Breast epithelium (tissue), 4 donors: ENCODE measurements at regions not wholly inside any gene's neighbourhood (a gene's known extent, or its start where the extent isn't known, plus 50 kb on each side); places are given as distances from the start of the nearest gene placed in this dataset.

ENCODE experiments used
- DNase-seq, 2 donors: peaks; one replicate each; pipeline ENCODE4 v3.0.0-alpha.2; 2019; ENCODE audit warnings: low spot score in 2 of 2
- H3K27ac ChIP-seq, 2 donors: fragments of 200-600 bp; sonication (generic) in 1 of 2; one replicate each; pipeline ENCODE4 v1.5.1; 2016 to 2019; ENCODE audit warnings: mild to moderate bottlenecking in 1 of 2
- H3K27me3 ChIP-seq, 2 donors: fragments of 200-600 bp; sonication (generic) in 1 of 2; one replicate each; pipeline versions ENCODE4 v1.5.1 to v1.6.0; 2017 to 2019; ENCODE audit warnings: control low read depth in 1 of 2, mild to moderate bottlenecking in 1 of 2
- H3K36me3 ChIP-seq: fragments of 200-600 bp; one replicate; pipeline ENCODE4 v1.5.1; 2019
- H3K4me1 ChIP-seq, 2 donors: fragments of 200-600 bp; sonication (generic); one replicate each; pipeline ENCODE4 v1.5.1; 2016 to 2019; ENCODE audit warnings: control low read depth in 1 of 2
- H3K4me3 ChIP-seq, 3 donors: fragments of 200-600 bp; sonication (generic); 1 replicate in 2 of 3; 2 replicates in 1 of 3; pipeline ENCODE4 v1.5.1; 2016 to 2019; ENCODE audit warnings: mild to moderate bottlenecking in 3 of 3, moderate library complexity in 2 of 3
- H3K9me3 ChIP-seq, 2 donors: fragments of 200-600 bp; sonication (generic) in 1 of 2; one replicate each; pipeline ENCODE4 v1.5.1; 2016 to 2019; ENCODE audit warnings: control low read depth in 1 of 2
- POLR2A ChIP-seq: fragments of 450-650 bp; IDR thresholded peaks from one replicate; pipeline ENCODE4 v1.6.1; 2016; ENCODE audit warnings: antibody characterized with exemption, mild to moderate bottlenecking, moderate library complexity
- POLR2AphosphoS5 ChIP-seq, 3 donors: sonication (generic); formaldehyde crosslinking; IDR thresholded peaks; one replicate each; pipeline ENCODE4 v1.6.1; 2017; ENCODE audit warnings: antibody characterized with exemption in 3 of 3
- intact Hi-C: fragments of 100-400 bp; cut with DNase I; formaldehyde crosslinking; loops from one replicate; pipeline ENCODE4 v1.15.1; 2023; ENCODE audit warnings: low total_unique reads
- TF ChIP-seq, protein P1 (sequence below), 3 donors: fragments of 450-650 bp; IDR thresholded peaks; one replicate each; pipeline ENCODE4 v1.5.1; 2016 to 2017; ENCODE audit warnings: antibody characterized with exemption in 3 of 3, mild to moderate bottlenecking in 3 of 3, moderate library complexity in 3 of 3

DNA sequence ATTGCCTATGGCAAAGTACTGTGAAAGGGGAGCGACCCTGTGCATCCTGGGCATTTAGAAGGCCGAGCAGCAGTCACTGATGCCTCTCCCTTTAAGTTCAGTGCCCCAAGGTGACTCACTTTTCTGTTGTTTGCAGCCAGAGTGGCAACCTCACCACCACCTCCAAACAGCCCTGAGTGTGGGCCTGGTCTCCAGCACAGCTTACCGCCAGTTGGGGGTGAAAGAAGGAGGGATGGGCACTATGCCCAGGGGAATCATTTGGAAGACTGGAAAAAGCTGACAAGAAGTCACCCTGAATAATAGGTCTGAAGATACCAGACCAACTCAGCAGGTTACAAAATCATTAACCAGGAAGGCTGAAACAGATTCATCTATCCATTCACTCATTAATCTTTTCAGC, 571.8 kb downstream of the EPHB1 start:
- no peaks in the 10 kb centered on the region for H3K27me3 ChIP-seq
- H3K27ac ChIP-seq: no peak overlapping the region
- H3K9me3 ChIP-seq: no peaks in the 10 kb centered on the region
- intact Hi-C loops: loop anchor here (5.0 kb wide), 1 partner anchor 340 kb away; no protein-coding TSS in a partner anchor
- DNase-seq: no peak
- no peaks in the 10 kb centered on the region for H3K4me1 ChIP-seq
- no peak overlapping the region for H3K4me3 ChIP-seq
- no peaks in the 10 kb centered on the region for H3K36me3 ChIP-seq
- TF ChIP-seq POLR2A: no peak
- TF ChIP-seq, protein P1, sequence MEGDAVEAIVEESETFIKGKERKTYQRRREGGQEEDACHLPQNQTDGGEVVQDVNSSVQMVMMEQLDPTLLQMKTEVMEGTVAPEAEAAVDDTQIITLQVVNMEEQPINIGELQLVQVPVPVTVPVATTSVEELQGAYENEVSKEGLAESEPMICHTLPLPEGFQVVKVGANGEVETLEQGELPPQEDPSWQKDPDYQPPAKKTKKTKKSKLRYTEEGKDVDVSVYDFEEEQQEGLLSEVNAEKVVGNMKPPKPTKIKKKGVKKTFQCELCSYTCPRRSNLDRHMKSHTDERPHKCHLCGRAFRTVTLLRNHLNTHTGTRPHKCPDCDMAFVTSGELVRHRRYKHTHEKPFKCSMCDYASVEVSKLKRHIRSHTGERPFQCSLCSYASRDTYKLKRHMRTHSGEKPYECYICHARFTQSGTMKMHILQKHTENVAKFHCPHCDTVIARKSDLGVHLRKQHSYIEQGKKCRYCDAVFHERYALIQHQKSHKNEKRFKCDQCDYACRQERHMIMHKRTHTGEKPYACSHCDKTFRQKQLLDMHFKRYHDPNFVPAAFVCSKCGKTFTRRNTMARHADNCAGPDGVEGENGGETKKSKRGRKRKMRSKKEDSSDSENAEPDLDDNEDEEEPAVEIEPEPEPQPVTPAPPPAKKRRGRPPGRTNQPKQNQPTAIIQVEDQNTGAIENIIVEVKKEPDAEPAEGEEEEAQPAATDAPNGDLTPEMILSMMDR (IDR thresholded peaks at IDR 0.05): no peak
- TF ChIP-seq POLR2AphosphoS5 (IDR thresholded peaks at IDR 0.05): no peak

DNA sequence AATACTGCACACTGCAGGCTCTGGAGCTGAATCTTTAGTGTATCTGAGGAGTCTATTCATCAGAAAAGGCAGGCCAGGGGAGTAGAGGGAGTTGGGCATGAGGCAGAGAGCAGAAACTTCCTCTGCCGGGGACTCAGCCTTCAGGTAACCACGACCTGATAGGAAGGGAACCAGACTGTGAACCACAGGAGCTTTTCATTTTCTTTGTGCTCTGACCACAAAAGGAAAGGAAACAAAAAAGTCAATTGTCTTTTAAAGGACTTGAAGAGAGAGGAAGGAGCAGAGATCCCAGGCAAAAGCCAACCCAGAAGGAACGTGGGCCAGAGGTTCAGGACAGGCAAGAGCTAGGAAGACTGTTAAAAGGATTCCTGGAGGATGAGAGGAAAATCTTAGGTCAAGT, 573.3 kb downstream of the EPHB1 start:
- Histone ChIP-seq H3K4me3 (no peak overlapping the region), H3K4me1 (no peaks in the 10 kb centered on the region), H3K27me3 (no peaks in the 10 kb centered on the region), H3K9me3 (no peaks in the 10 kb centered on the region), H3K36me3 (no peaks in the 10 kb centered on the region), H3K27ac (no peak overlapping the region)
- intact Hi-C loops: loop anchor here (5.0 kb wide), 1 partner anchor 339 kb away; no protein-coding TSS in a partner anchor
- DNase-seq: no peak
- TF ChIP-seq, protein P1 (IDR thresholded peaks at IDR 0.05): no peak
- TF ChIP-seq POLR2AphosphoS5 (IDR thresholded peaks at IDR 0.05) (no peak), POLR2A (no peak)

DNA sequence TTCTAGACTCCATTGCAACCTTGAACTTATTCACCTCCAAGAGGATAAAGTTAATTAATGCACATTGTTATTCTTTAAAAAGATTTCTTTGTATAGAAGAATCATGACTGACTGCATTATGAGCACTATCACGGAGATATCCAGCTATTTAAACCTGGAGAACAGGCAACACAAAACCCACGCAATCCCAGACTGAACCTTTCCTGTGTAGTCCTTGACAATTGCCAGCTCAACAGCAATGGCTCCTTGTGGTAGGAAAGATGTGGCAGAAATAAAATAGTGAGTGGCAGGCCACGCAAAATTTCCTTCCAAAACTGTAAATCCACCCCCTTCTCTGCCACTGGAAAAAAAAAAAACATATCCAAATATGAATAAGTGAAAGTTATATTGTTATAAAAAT, 573.7 kb downstream of the EPHB1 start:
- H3K27me3 ChIP-seq: no peaks in the 10 kb centered on the region
- H3K4me3 ChIP-seq: no peak overlapping the region
- no peak overlapping the region for H3K27ac ChIP-seq
- intact Hi-C loops: loop anchor here (5.0 kb wide), 1 partner anchor 339 kb away; no protein-coding TSS in a partner anchor
- H3K9me3 ChIP-seq: no peaks in the 10 kb centered on the region
- DNase-seq: no peak
- TF ChIP-seq, protein P1 (IDR thresholded peaks at IDR 0.05): no peak
- TF ChIP-seq POLR2A (no peak), POLR2AphosphoS5 (IDR thresholded peaks at IDR 0.05) (no peak)
- H3K4me1 ChIP-seq: no peaks in the 10 kb centered on the region
- H3K36me3 ChIP-seq: no peaks in the 10 kb centered on the region

DNA sequence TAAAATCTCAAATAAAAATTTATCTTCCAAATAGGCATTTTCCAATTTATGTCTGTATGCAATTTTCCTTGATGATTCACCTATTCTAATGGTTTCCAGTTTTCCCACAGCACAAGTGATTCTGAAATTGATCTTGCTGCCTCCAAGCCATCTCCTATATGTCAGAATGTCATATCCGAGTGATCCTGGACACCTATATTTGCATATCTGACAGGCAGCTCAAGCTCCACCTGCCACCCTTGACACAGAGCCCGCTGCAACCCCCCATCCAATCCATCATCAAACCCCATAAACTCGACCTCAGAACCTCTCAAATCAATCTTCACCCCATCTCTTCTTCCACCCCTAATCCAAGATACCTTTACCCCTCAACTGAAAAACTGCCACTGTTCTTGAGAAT, 579.5 kb downstream of the EPHB1 start:
- intact Hi-C loops: no loop called here
- Histone ChIP-seq H3K27ac (no peak overlapping the region), H3K4me1 (no peaks in the 10 kb centered on the region), H3K36me3 (no peaks in the 10 kb centered on the region), H3K4me3 (no peak overlapping the region), H3K9me3 (no peaks in the 10 kb centered on the region), H3K27me3 (no peaks in the 10 kb centered on the region)
- DNase-seq: no peak
- TF ChIP-seq POLR2AphosphoS5 (IDR thresholded peaks at IDR 0.05): no peak
- no peak for TF ChIP-seq POLR2A
- TF ChIP-seq, protein P1 (IDR thresholded peaks at IDR 0.05): no peak

DNA sequence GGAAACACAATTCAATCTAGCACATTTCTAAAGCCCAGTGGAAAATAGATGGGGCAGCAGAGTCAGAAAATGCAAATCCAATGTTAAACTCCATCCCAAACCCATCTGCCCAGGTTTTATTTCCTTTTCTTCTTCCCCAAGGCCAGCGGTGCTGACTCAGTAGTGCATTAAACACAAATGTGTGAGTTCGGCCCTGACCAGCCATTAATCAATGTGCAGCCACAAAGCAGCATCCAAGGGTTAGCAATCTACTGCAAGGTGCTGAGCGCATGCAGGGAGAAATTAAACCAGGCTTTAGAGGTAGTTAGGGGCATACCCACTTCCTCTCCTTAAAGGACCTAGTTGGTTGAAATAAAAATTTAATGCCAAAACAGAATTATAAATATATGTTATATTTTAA, 583.3 kb upstream of the PPP2R3A start:
- no peaks in the 10 kb centered on the region for H3K4me1 ChIP-seq
- DNase-seq: no peak
- no peaks in the 10 kb centered on the region for H3K9me3 ChIP-seq
- H3K4me3 ChIP-seq: no peak overlapping the region
- intact Hi-C loops: no loop called here
- TF ChIP-seq POLR2A: no peak
- no peak for TF ChIP-seq POLR2AphosphoS5 (IDR thresholded peaks at IDR 0.05)
- TF ChIP-seq, protein P1 (IDR thresholded peaks at IDR 0.05): no peak
- no peaks in the 10 kb centered on the region for H3K27me3 ChIP-seq
- no peaks in the 10 kb centered on the region for H3K36me3 ChIP-seq
- no peak overlapping the region for H3K27ac ChIP-seq
